SK-N-SH (cell line): ENCODE measurements at regions not wholly inside any gene's neighbourhood (a gene's known extent, or its start where the extent isn't known, plus 50 kb on each side); places are given as distances from the start of the nearest gene placed in this dataset.

Experiments used
- EP300 ChIP-seq, 2 experiments: IDR thresholded peaks; 2 replicates each; pipeline versions ENCODE4 v1.4.0 to v1.6.1; 2012; ENCODE audit warnings: borderline replicate concordance in 1 of 2, low read depth in 1 of 2, low read length in 1 of 2
- JUND ChIP-seq: IDR thresholded peaks from 2 replicates; pipeline ENCODE4 v1.4.0; 2012
- MXI1 ChIP-seq: IDR thresholded peaks from 2 replicates; pipeline ENCODE4 v1.6.1; 2012; ENCODE audit warnings: mild to moderate bottlenecking, low read depth, low read length, improper control_type of control experiment
- POLR2AphosphoS5 ChIP-seq: IDR thresholded peaks from 2 replicates; pipeline ENCODE4 v1.6.1; 2012; ENCODE audit warnings: low read depth, low read length
- SIN3A ChIP-seq: IDR thresholded peaks from 2 replicates; pipeline ENCODE4 v1.6.1; 2012; ENCODE audit warnings: low read depth, mild to moderate bottlenecking, low read length, moderate library complexity, borderline replicate concordance
- TEAD4 ChIP-seq: IDR thresholded peaks from 2 replicates; pipeline ENCODE4 v1.4.0; 2012; ENCODE audit warnings: mild to moderate bottlenecking, borderline replicate concordance; ENCODE audit not compliant: insufficient read depth
- TF ChIP-seq, protein P1 (sequence below): fragments of 200-600 bp; sonication (generic); IDR thresholded peaks from 2 replicates; pipeline ENCODE4 v1.6.1; 2017; ENCODE audit warnings: antibody characterized with exemption, mild to moderate bottlenecking, moderate library complexity
- TF ChIP-seq, protein P2 (sequence below): IDR thresholded peaks from 2 replicates; pipeline ENCODE4 v1.4.0; 2012; ENCODE audit warnings: low read depth

DNA sequence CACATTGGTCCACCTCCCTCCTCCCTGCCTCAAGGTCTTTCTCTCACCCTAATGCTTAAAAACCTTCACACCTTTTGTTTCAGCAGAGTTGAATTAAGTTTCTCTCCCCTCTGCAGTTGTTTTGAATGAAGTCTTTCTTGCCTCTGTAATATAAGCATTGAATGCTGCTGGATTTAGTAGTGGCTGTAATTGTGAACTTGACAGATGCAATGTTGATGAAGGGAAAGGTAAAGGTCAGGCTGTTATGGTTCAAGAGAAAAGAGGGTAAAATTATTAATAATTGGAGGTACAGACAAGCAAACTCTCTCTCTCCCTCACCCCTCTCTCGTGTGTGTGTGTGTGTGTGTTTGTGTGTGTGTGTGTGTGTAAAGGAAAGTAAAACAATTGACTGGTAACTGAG lies 509.8 kb downstream of the AMY1C start:
- TF ChIP-seq, protein P1, sequence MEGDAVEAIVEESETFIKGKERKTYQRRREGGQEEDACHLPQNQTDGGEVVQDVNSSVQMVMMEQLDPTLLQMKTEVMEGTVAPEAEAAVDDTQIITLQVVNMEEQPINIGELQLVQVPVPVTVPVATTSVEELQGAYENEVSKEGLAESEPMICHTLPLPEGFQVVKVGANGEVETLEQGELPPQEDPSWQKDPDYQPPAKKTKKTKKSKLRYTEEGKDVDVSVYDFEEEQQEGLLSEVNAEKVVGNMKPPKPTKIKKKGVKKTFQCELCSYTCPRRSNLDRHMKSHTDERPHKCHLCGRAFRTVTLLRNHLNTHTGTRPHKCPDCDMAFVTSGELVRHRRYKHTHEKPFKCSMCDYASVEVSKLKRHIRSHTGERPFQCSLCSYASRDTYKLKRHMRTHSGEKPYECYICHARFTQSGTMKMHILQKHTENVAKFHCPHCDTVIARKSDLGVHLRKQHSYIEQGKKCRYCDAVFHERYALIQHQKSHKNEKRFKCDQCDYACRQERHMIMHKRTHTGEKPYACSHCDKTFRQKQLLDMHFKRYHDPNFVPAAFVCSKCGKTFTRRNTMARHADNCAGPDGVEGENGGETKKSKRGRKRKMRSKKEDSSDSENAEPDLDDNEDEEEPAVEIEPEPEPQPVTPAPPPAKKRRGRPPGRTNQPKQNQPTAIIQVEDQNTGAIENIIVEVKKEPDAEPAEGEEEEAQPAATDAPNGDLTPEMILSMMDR, result no peak
- TF ChIP-seq, protein P2, sequence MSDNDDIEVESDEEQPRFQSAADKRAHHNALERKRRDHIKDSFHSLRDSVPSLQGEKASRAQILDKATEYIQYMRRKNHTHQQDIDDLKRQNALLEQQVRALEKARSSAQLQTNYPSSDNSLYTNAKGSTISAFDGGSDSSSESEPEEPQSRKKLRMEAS, result no peak
- no peak for TF ChIP-seq EP300 (IDR thresholded peaks at IDR 0.05; ENCODE audit: borderline replicate concordance in 1 of 2, low read depth in 1 of 2, low read length in 1 of 2)
- TF ChIP-seq TEAD4, result no peak
- TF ChIP-seq MXI1, result no peak
- no peak for TF ChIP-seq POLR2AphosphoS5
- no peak for TF ChIP-seq JUND
- TF ChIP-seq SIN3A, result no peak
